Activated CD4-positive, alpha-beta T cell treated with anti-CD3 and anti-CD28 coated beads, Interleukin-2, amount 10 ng/mL, durations not matched to agents 7 days and 5 days (primary cell): ENCODE measurements at regions not wholly inside any gene's neighbourhood (a gene's known extent, or its start where the extent isn't known, plus 50 kb on each side); places are given as distances from the start of the nearest gene placed in this dataset.

Source experiments
- CTCF ChIA-PET: fragments of 350-600 bp; sonication (Branson Sonifier 250); formaldehyde crosslinking; loops from one replicate; lab custom pipeline; 2021; ENCODE audit warnings: antibody characterized with exemption; lab: Charles Lee
- POLR2A ChIA-PET: fragments of 350-600 bp; sonication (Branson Sonifier 250); formaldehyde crosslinking; loops from one replicate; lab custom pipeline; 2021; ENCODE audit warnings: antibody characterized with exemption; lab: Charles Lee
- DNase-seq: peaks from one replicate; pipeline ENCODE4 v3.0.0-alpha.2; 2020
- H3K27ac Mint-ChIP-seq: one replicate; pipeline ENCODE4 v1.8.0; 2021; ENCODE audit warnings: mild to moderate bottlenecking, moderate library complexity, mixed read lengths
- H3K27me3 Mint-ChIP-seq: one replicate; pipeline ENCODE4 v1.8.0; 2021; ENCODE audit warnings: mixed read lengths
- H3K36me3 Mint-ChIP-seq: one replicate; pipeline ENCODE4 v1.8.0; 2021; ENCODE audit warnings: low read depth, mixed read lengths
- H3K4me1 Mint-ChIP-seq: one replicate; pipeline ENCODE4 v1.8.0; 2021; ENCODE audit warnings: mixed read lengths
- H3K4me3 Mint-ChIP-seq: one replicate; pipeline ENCODE4 v1.8.0; 2021; ENCODE audit warnings: mild to moderate bottlenecking, moderate library complexity, mixed read lengths
- H3K9me3 Mint-ChIP-seq: one replicate; pipeline ENCODE4 v1.8.0; 2021; ENCODE audit warnings: mixed read lengths

- H3K9me3 Mint-ChIP-seq = no peaks in the 10 kb centered on the region
- POLR2A ChIA-PET = no interaction called here
- no peak overlapping the region for H3K4me3 Mint-ChIP-seq
- no peaks in the 10 kb centered on the region for H3K36me3 Mint-ChIP-seq
- CTCF ChIA-PET = no interaction called here
- H3K27me3 Mint-ChIP-seq = no peaks in the 10 kb centered on the region
- H3K4me1 Mint-ChIP-seq = no peaks in the 10 kb centered on the region
- no peak for DNase-seq
- no peak overlapping the region for H3K27ac Mint-ChIP-seq
These were observed 858.8 kb upstream of the NUDT12 start for GRCh38 chr5:104421431-104421830.

- H3K36me3 Mint-ChIP-seq = no peaks in the 10 kb centered on the region
- ChIA-PET POLR2A (no interaction called here), CTCF (no interaction called here)
- no peaks in the 10 kb centered on the region for H3K27me3 Mint-ChIP-seq
- no peak overlapping the region for H3K4me3 Mint-ChIP-seq
- no peak overlapping the region for H3K27ac Mint-ChIP-seq
- no peaks in the 10 kb centered on the region for H3K9me3 Mint-ChIP-seq
- H3K4me1 Mint-ChIP-seq = no peaks in the 10 kb centered on the region
- no peak for DNase-seq
These were observed 855.5 kb upstream of the NUDT12 start for GRCh38 chr5:104418056-104418455.

- H3K36me3 Mint-ChIP-seq = no peaks in the 10 kb centered on the region
- CTCF ChIA-PET = no interaction called here
These were observed 850.2 kb upstream of the NUDT12 start for GRCh38 chr5:104412649-104413240.

GRCh38 chr5:104400941-104401340 lies 838.4 kb upstream of the NUDT12 start:
- CTCF ChIA-PET = no interaction called here
- no peaks in the 10 kb centered on the region for H3K36me3 Mint-ChIP-seq
- no peaks in the 10 kb centered on the region for H3K27me3 Mint-ChIP-seq
- H3K4me1 Mint-ChIP-seq = no peaks in the 10 kb centered on the region
- H3K27ac Mint-ChIP-seq = no peak overlapping the region
- H3K4me3 Mint-ChIP-seq = no peak overlapping the region
- peaks cover 5% of the 10 kb centered on the region for H3K9me3 Mint-ChIP-seq
- POLR2A ChIA-PET = no interaction called here
- DNase-seq = no peak

More at GRCh38 chr5:104412649-104413240, 850.2 kb upstream of the NUDT12 start:
- Mint-ChIP-seq H3K4me1 (no peaks in the 10 kb centered on the region), H3K9me3 (no peaks in the 10 kb centered on the region), H3K27ac (no peak overlapping the region), H3K4me3 (no peak overlapping the region), H3K27me3 (no peaks in the 10 kb centered on the region)
- POLR2A ChIA-PET = no interaction called here
- no peak for DNase-seq

GRCh38 chr5:104385906-104386305 lies 823.3 kb upstream of the NUDT12 start:
- ChIA-PET POLR2A (no interaction called here), CTCF (no interaction called here)
- Mint-ChIP-seq H3K27ac (no peak overlapping the region), H3K27me3 (no peaks in the 10 kb centered on the region), H3K36me3 (no peaks in the 10 kb centered on the region), H3K9me3 (peaks cover 12% of the 10 kb centered on the region), H3K4me1 (no peaks in the 10 kb centered on the region), H3K4me3 (no peak overlapping the region)
- DNase-seq = no peak

- H3K4me1 Mint-ChIP-seq = no peaks in the 10 kb centered on the region
- H3K27ac Mint-ChIP-seq = no peak overlapping the region
- POLR2A ChIA-PET = no interaction called here
These were observed 812.8 kb upstream of the NUDT12 start for GRCh38 chr5:104375345-104375744.

GRCh38 chr5:104372796-104373195 lies 810.2 kb upstream of the NUDT12 start:
- Mint-ChIP-seq H3K4me3 (no peak overlapping the region), H3K36me3 (no peaks in the 10 kb centered on the region), H3K27ac (no peak overlapping the region), H3K9me3 (peaks cover 2% of the 10 kb centered on the region), H3K27me3 (no peaks in the 10 kb centered on the region), H3K4me1 (no peaks in the 10 kb centered on the region)
- POLR2A ChIA-PET = no interaction called here
- no peak for DNase-seq
- CTCF ChIA-PET = no interaction called here

More at GRCh38 chr5:104375345-104375744, 812.8 kb upstream of the NUDT12 start:
- CTCF ChIA-PET = no interaction called here
- Mint-ChIP-seq H3K36me3 (no peaks in the 10 kb centered on the region), H3K9me3 (no peaks in the 10 kb centered on the region), H3K4me3 (no peak overlapping the region), H3K27me3 (no peaks in the 10 kb centered on the region)
- DNase-seq = no peak

- Mint-ChIP-seq H3K4me3 (no peak overlapping the region), H3K36me3 (no peaks in the 10 kb centered on the region), H3K9me3 (peaks cover 2% of the 10 kb centered on the region), H3K4me1 (no peaks in the 10 kb centered on the region), H3K27me3 (no peaks in the 10 kb centered on the region), H3K27ac (no peak overlapping the region)
- DNase-seq = no peak
- POLR2A ChIA-PET = no interaction called here
- CTCF ChIA-PET = no interaction called here
These were observed 809.8 kb upstream of the NUDT12 start for GRCh38 chr5:104372376-104372775.

GRCh38 chr5:104370523-104370922 lies 807.9 kb upstream of the NUDT12 start:
- Mint-ChIP-seq H3K36me3 (no peaks in the 10 kb centered on the region), H3K27ac (no peak overlapping the region), H3K9me3 (peaks cover 2% of the 10 kb centered on the region), H3K4me1 (no peaks in the 10 kb centered on the region), H3K27me3 (no peaks in the 10 kb centered on the region), H3K4me3 (no peak overlapping the region)
- no peak for DNase-seq
- POLR2A ChIA-PET = no interaction called here
- CTCF ChIA-PET = no interaction called here

- Mint-ChIP-seq H3K36me3 (no peaks in the 10 kb centered on the region), H3K4me1 (no peaks in the 10 kb centered on the region), H3K4me3 (no peak overlapping the region), H3K9me3 (peaks cover 2% of the 10 kb centered on the region), H3K27ac (no peak overlapping the region), H3K27me3 (no peaks in the 10 kb centered on the region)
- ChIA-PET POLR2A (no interaction called here), CTCF (no interaction called here)
- no peak for DNase-seq
These were observed 805.4 kb upstream of the NUDT12 start for GRCh38 chr5:104367978-104368377.

GRCh38 chr5:104363567-104363966 lies 801.0 kb upstream of the NUDT12 start:
- Mint-ChIP-seq H3K4me3 (no peak overlapping the region), H3K9me3 (peaks cover 2% of the 10 kb centered on the region), H3K27me3 (no peaks in the 10 kb centered on the region), H3K36me3 (no peaks in the 10 kb centered on the region), H3K4me1 (no peaks in the 10 kb centered on the region), H3K27ac (no peak overlapping the region)
- POLR2A ChIA-PET = no interaction called here
- no peak for DNase-seq
- CTCF ChIA-PET = no interaction called here

GRCh38 chr5:104361932-104362331 lies 799.3 kb upstream of the NUDT12 start:
- peaks cover 2% of the 10 kb centered on the region for H3K9me3 Mint-ChIP-seq
- no peak overlapping the region for H3K27ac Mint-ChIP-seq
- H3K36me3 Mint-ChIP-seq = no peaks in the 10 kb centered on the region
- DNase-seq = no peak
- no peaks in the 10 kb centered on the region for H3K27me3 Mint-ChIP-seq
- POLR2A ChIA-PET = no interaction called here
- no peaks in the 10 kb centered on the region for H3K4me1 Mint-ChIP-seq
- CTCF ChIA-PET = interaction anchor here (1.5 kb wide), 1 partner anchor 12 kb away, joined by 3 read pairs; no protein-coding TSS in a partner anchor
- no peak overlapping the region for H3K4me3 Mint-ChIP-seq

- H3K36me3 Mint-ChIP-seq = no peaks in the 10 kb centered on the region
- H3K27me3 Mint-ChIP-seq = no peaks in the 10 kb centered on the region
- no peak overlapping the region for H3K4me3 Mint-ChIP-seq
- no peak overlapping the region for H3K27ac Mint-ChIP-seq
- H3K9me3 Mint-ChIP-seq = peaks cover 2% of the 10 kb centered on the region
- ChIA-PET POLR2A (no interaction called here), CTCF (no interaction called here)
- H3K4me1 Mint-ChIP-seq = no peaks in the 10 kb centered on the region
- DNase-seq = no peak
These were observed 792.8 kb upstream of the NUDT12 start for GRCh38 chr5:104355350-104355749.

GRCh38 chr5:104353371-104353770 lies 790.8 kb upstream of the NUDT12 start:
- H3K9me3 Mint-ChIP-seq = peaks cover 2% of the 10 kb centered on the region
- no peak overlapping the region for H3K27ac Mint-ChIP-seq
- H3K4me1 Mint-ChIP-seq = no peaks in the 10 kb centered on the region
- H3K27me3 Mint-ChIP-seq = no peaks in the 10 kb centered on the region
- no peak for DNase-seq
- ChIA-PET POLR2A (no interaction called here), CTCF (no interaction called here)
- no peaks in the 10 kb centered on the region for H3K36me3 Mint-ChIP-seq
- no peak overlapping the region for H3K4me3 Mint-ChIP-seq
